ENCODE measurements at regions not wholly inside any gene's neighbourhood (a gene's known extent, or its start where the extent isn't known, plus 50 kb on each side); places are given as distances from the start of the nearest gene placed in this dataset.

- Histone ChIP-seq H3K27ac (ENCODE audit: low read length) (no peak overlapping the region), H3K9me3 (ENCODE audit: low read length) (no peaks in the 10 kb centered on the region), H3K4me2 (ENCODE audit: low read length) (no peak overlapping the region), H3K9me2 (ENCODE audit: insufficient read depth, low read length) (no peaks in the 10 kb centered on the region), H3K9ac (ENCODE audit: low read length) (no peak overlapping the region), H3K36me3 (ENCODE audit: insufficient read depth, low read length) (no peaks in the 10 kb centered on the region), H3K27me3 (ENCODE audit: insufficient read depth, low read depth, low read length) (no peaks in the 10 kb centered on the region), H3K4me3 (ENCODE audit: low read length) (no peak overlapping the region), H2AFZ (ENCODE audit: low read depth, low read length) (no peak overlapping the region), H4K20me1 (ENCODE audit: insufficient read depth) (no peaks in the 10 kb centered on the region), H3F3A (ENCODE audit: insufficient read depth, low read length, poor library complexity, severe bottlenecking) (no peaks in the 10 kb centered on the region), H3K79me2 (replicated peaks; ENCODE audit: insufficient read depth, low read length) (no peaks in the 10 kb centered on the region)
- TF ChIP-seq EZH2 (IDR thresholded peaks at IDR 0.05; ENCODE audit: borderline replicate concordance, insufficient read depth, low read length, poor library complexity, severe bottlenecking) (no peak), SMC3 (conservative IDR thresholded peaks at IDR 0.05; ENCODE audit: poor library complexity) (no peak), RAD21 (conservative IDR thresholded peaks at IDR 0.05) (no peak), MXI1 (conservative IDR thresholded peaks at IDR 0.05; ENCODE audit: poor library complexity, severe bottlenecking) (no peak), EP300 (conservative IDR thresholded peaks at IDR 0.05; ENCODE audit: poor library complexity, severe bottlenecking) (no peak), TAF1 (IDR thresholded peaks at IDR 0.05; ENCODE audit: low read depth) (no peak), POLR2AphosphoS5 (IDR thresholded peaks at IDR 0.05) (no peak)
- TF ChIP-seq, protein P1, sequence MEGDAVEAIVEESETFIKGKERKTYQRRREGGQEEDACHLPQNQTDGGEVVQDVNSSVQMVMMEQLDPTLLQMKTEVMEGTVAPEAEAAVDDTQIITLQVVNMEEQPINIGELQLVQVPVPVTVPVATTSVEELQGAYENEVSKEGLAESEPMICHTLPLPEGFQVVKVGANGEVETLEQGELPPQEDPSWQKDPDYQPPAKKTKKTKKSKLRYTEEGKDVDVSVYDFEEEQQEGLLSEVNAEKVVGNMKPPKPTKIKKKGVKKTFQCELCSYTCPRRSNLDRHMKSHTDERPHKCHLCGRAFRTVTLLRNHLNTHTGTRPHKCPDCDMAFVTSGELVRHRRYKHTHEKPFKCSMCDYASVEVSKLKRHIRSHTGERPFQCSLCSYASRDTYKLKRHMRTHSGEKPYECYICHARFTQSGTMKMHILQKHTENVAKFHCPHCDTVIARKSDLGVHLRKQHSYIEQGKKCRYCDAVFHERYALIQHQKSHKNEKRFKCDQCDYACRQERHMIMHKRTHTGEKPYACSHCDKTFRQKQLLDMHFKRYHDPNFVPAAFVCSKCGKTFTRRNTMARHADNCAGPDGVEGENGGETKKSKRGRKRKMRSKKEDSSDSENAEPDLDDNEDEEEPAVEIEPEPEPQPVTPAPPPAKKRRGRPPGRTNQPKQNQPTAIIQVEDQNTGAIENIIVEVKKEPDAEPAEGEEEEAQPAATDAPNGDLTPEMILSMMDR (IDR thresholded peaks at IDR 0.05; ENCODE audit: poor library complexity, severe bottlenecking) = no peak
- TF ChIP-seq, protein P2, sequence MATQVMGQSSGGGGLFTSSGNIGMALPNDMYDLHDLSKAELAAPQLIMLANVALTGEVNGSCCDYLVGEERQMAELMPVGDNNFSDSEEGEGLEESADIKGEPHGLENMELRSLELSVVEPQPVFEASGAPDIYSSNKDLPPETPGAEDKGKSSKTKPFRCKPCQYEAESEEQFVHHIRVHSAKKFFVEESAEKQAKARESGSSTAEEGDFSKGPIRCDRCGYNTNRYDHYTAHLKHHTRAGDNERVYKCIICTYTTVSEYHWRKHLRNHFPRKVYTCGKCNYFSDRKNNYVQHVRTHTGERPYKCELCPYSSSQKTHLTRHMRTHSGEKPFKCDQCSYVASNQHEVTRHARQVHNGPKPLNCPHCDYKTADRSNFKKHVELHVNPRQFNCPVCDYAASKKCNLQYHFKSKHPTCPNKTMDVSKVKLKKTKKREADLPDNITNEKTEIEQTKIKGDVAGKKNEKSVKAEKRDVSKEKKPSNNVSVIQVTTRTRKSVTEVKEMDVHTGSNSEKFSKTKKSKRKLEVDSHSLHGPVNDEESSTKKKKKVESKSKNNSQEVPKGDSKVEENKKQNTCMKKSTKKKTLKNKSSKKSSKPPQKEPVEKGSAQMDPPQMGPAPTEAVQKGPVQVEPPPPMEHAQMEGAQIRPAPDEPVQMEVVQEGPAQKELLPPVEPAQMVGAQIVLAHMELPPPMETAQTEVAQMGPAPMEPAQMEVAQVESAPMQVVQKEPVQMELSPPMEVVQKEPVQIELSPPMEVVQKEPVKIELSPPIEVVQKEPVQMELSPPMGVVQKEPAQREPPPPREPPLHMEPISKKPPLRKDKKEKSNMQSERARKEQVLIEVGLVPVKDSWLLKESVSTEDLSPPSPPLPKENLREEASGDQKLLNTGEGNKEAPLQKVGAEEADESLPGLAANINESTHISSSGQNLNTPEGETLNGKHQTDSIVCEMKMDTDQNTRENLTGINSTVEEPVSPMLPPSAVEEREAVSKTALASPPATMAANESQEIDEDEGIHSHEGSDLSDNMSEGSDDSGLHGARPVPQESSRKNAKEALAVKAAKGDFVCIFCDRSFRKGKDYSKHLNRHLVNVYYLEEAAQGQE (IDR thresholded peaks at IDR 0.05; ENCODE audit: borderline replicate concordance) = no peak
These were observed 243.0 kb downstream of the CDH10 start for GRCh38 chr5:24401773-24402172.

DNA sequence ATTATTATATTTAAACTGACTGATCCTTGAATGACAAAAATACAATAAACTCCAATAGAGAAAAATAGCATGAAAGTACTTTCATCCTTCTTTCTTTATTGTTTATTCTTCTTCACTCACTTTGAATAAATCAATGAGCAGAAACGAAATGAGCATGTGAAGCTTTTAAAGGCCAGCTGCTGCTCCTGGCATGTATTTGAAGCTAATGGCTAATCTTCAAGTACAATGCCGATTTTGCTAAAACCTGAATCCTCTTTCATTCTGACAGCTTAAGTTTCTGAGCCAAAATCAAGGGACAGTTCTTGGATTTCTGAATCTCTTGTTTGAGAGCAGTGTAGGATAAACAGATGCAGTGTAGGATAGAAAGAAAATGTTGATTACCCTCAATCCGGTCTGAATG, 237.3 kb downstream of the CDH10 start:
- TF ChIP-seq POLR2AphosphoS5 (IDR thresholded peaks at IDR 0.05) (no peak), TAF1 (IDR thresholded peaks at IDR 0.05; ENCODE audit: low read depth) (no peak), SMC3 (conservative IDR thresholded peaks at IDR 0.05; ENCODE audit: poor library complexity) (no peak), RAD21 (conservative IDR thresholded peaks at IDR 0.05) (no peak), EZH2 (IDR thresholded peaks at IDR 0.05; ENCODE audit: borderline replicate concordance, insufficient read depth, low read length, poor library complexity, severe bottlenecking) (no peak), EP300 (conservative IDR thresholded peaks at IDR 0.05; ENCODE audit: poor library complexity, severe bottlenecking) (no peak), MXI1 (conservative IDR thresholded peaks at IDR 0.05; ENCODE audit: poor library complexity, severe bottlenecking) (no peak)
- TF ChIP-seq, protein P1 (IDR thresholded peaks at IDR 0.05; ENCODE audit: poor library complexity, severe bottlenecking) = no peak
- TF ChIP-seq, protein P2 (IDR thresholded peaks at IDR 0.05; ENCODE audit: borderline replicate concordance) = no peak
- Histone ChIP-seq H3K4me2 (ENCODE audit: low read length) (no peak overlapping the region), H3K9ac (ENCODE audit: low read length) (no peak overlapping the region), H3K36me3 (ENCODE audit: insufficient read depth, low read length) (no peaks in the 10 kb centered on the region), H3K4me3 (ENCODE audit: low read length) (no peak overlapping the region), H3K27ac (ENCODE audit: low read length) (no peak overlapping the region), H3K9me2 (ENCODE audit: insufficient read depth, low read length) (no peaks in the 10 kb centered on the region), H3K9me3 (ENCODE audit: low read length) (no peaks in the 10 kb centered on the region), H3K27me3 (ENCODE audit: insufficient read depth, low read depth, low read length) (no peaks in the 10 kb centered on the region), H2AFZ (ENCODE audit: low read depth, low read length) (no peak overlapping the region), H4K20me1 (ENCODE audit: insufficient read depth) (no peaks in the 10 kb centered on the region), H3K79me2 (replicated peaks; ENCODE audit: insufficient read depth, low read length) (no peaks in the 10 kb centered on the region), H3F3A (ENCODE audit: insufficient read depth, low read length, poor library complexity, severe bottlenecking) (no peaks in the 10 kb centered on the region)
